HG03354 (cell line): ENCODE measurements at regions not wholly inside any gene's neighbourhood (a gene's known extent, or its start where the extent isn't known, plus 50 kb on each side); places are given as distances from the start of the nearest gene placed in this dataset.
"Not testable (repeated sequence)": the region's sequence is repeated elsewhere in the genome, so short reads cannot be mapped to it uniquely, and the experiment has no call there.

Experiments
- ATAC-seq: cut with Tn5 transposase; IDR thresholded peaks from one replicate; pipeline ENCODE4 v1.9.1; 2021; ENCODE audit warnings: mild to moderate bottlenecking; ENCODE audit not compliant: unreplicated experiment, poor library complexity, severe bottlenecking

- no peak for ATAC-seq
Observed at GRCh38 chr1:218494449-218494852, 149.3 kb downstream of the TGFB2 start.

DNA sequence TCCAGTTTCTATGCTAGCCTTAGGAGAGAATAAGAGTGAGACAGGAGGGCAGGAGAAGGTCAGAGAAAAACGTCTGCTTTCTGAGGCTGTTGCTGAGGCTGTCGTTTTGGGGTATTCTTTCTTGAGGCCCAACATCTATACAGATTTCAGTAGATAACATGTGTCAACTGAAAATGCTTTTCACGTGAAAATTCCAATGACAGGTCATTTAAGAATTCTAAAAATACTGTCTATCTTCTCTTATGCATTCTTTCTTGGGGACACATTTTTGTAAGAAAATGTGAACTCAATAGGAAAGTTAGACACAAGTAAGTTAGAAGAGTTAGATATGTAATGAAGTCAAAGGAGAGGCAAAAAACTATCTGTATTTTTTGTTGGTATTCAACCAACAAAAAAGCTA, 150.8 kb downstream of the TGFB2 start:
- ATAC-seq: no peak

DNA sequence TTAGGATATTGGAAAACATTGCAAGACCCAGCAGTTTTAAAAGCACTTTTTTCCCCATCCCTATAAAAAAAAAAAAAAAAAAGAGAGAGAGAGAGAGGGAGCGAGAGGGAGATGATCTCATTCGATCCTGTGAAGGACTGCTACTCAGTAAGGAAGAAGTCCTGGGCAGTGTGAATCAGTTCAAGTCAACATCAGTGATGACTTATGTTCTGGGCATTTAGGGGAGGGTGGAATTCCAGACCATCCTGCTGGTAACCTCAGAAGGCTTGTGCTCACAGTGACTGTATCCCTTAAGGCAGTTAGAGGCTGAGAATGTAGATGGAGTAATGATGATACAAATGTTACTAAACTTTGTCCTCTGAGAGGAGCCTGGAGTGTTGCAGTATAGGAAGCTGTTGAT, 151.4 kb downstream of the TGFB2 start:
- ATAC-seq: no peak

DNA sequence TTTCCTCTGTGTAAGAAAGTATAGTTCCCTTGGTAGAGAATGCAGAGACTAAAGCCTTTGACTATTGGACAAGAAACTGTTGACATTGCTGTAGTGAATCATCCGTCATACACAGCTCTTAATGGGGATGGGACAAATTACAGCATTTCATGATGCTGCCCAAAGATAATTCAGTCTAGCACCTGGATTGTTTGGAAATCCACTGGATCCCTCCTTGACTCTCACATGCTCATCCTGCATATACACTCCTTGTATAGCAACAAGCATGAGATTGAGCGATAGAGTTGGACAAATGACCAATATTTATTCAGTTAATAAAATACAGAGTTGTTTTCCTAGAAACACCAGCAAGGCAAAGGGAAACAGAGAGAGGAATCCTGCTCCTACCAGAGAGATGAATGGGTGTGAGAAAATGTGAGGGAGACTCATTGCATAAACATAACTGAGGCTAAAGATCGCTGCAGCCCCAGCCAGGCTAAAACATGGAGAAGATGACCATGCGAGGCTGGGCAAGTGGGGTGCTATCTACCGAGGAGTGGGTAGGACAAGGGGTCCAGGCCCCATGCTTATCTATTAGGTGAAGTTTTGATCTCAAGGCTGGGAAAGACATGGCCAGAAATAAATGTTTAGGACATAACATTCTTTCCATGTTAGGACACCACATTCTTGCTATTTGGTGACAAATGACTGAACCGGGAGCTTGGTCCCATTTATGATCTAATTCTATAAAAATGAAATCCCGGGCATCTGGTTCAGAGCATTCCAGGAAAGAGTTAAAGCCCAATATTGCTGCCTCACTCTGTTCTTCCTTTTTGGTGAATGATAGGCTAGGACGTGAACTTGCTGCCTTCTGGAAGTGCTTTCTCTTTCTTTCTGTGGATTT, 153.2 kb downstream of the TGFB2 start:
- ATAC-seq: no peak

DNA sequence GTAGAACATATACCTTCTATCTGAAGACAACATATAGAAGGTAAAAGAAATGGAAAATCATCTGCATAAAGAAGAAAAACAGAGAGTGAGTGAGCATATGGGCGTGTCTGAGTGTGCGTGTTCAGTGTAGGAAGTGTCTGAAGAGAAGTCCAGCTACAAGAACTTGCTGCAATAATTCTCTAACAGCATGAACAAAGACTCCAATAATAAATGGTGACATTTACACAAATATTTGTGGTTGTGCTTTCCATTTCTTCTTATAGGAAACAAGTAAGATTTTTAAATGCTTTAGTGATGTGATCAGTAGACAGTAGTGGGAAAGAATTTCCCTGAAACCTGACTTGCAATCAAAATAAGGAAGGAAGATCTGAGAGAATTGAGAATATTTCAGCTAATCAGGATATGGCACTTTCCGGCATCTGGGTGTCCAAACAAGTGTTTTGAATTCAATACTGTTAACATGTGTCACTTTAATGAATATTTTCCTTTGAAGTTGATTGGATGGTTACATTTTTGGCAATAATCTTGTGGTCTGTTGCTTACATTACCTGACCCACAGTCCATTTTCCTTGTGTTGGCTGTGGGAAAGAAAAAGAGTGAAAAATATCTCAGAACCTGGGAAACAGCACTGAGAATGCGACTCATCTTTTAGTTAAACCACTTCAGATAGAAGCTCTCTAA, 154.0 kb downstream of the TGFB2 start:
- no peak for ATAC-seq

DNA sequence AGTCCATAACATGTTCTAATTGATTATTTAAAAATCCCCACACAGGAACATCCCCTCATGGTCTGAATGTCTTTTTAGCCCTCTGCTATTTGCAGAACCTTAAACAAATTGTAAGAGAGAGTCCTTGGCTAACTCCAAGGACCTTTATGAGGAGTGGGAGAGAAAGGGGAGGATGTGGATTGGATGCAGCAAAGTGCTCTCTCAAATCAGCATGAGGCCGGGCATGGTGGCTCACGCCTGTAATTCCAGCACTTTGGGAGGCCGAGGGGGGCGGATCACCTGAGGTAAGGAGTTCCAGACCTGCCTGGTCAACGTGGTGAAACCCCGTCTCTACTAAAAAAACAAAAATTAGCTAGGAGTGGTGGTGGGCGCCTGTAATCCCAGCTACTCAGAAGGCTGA, 154.8 kb downstream of the TGFB2 start:
- no peak for ATAC-seq

- ATAC-seq: no peak
Observed at GRCh38 chr1:218501161-218501560, 156.0 kb downstream of the TGFB2 start.

GRCh38 chr1:218502383-218502782, 157.2 kb downstream of the TGFB2 start:
- no peak for ATAC-seq

- no peak for ATAC-seq
Observed at GRCh38 chr1:218503102-218503501, 158.0 kb downstream of the TGFB2 start.

GRCh38 chr1:218507355-218508002, 162.3 kb downstream of the TGFB2 start:
- no peak for ATAC-seq

DNA sequence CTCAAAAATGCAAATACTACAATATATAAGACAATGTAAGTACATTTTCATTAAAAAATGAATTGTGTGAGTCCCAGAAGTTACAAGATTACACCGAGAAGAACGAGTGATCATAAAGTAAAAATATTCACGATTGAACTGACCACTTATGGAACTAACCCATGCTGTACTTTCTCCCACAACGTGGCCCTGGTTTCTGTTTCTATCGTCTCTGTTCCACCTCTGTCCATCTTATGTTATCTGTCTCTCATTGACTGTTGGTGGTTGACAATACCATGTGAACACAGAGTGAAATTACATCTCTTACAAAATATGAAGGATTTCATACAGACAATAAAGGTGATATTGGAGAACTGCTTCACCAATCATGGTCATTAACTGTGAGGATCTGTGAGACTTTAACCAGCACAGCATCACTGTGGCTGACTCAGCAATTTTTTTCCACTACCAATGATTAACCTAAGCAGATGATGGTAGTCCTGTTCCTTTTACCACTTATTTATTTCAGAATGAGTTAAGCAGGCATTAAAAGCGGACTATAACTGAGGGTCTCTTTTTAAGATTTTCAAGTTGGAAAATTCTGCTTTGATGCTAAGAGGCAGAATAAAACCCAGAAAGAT, 165.1 kb downstream of the TGFB2 start:
- peak; percentile 64 for ATAC-seq

DNA sequence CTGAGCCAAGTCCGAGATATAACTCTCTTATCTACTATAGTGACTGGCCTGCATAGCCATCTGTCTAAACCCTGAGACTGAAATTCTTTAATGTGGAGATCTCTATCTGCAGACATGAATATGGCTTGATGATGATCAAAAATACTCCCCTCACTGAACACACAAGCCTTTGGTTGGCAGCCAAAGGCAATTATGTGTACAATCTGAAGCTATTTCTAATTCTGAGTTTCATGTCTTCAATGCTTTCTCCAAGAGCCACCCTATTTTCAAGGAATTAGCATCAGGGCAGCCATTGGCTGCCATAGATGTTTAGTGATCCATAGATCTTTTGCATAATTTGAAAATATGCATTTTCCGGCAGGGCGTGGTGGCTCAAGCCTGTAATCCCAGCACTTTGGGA, 168.2 kb downstream of the TGFB2 start:
- ATAC-seq: no peak

DNA sequence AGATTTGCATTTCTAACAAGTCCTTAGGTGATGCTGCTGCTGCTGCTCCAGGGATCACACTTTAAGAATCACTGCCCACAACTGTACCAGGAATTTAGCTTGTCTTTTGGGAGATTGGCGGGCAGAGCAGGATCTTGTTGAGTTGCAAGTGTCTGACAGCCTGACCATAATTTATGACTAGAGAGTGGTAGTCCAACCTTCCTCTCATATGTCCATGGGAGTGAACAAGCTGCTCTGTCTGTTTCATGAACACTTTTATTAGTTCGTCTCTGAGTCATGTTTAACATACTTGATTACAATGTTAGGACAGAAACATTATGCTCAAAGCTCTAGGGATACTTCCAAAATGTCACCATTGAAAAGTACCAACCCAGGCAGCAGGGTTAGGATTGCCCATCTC, 169.6 kb downstream of the TGFB2 start:
- no peak for ATAC-seq

DNA sequence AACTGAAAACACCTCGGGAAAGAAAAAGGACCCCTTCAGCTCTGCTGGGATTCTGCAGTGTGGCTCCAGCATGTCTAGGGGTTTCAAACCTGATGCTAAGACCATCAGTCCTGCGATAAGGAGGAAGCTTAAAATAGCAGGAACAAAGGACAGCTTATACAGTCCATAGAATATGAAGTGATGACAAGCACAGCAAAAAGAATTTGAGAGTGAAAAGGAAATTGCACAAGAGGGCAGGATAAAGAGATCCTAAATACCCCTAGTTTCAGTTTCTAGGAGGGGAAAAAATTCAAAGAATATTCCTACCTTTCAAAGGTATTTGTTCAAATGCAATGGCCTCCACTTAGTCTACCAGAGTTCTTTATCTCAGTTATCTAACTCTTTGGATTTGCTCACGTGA, 171.4 kb downstream of the TGFB2 start:
- ATAC-seq: no peak

- no peak for ATAC-seq
Observed at GRCh38 chr1:218517459-218517858, 172.3 kb downstream of the TGFB2 start.

- ATAC-seq: no peak
Observed at GRCh38 chr1:218518216-218518740, 173.1 kb downstream of the TGFB2 start.

GRCh38 chr1:218520646-218521045, 175.5 kb downstream of the TGFB2 start:
- not testable (repeated sequence) for ATAC-seq

DNA sequence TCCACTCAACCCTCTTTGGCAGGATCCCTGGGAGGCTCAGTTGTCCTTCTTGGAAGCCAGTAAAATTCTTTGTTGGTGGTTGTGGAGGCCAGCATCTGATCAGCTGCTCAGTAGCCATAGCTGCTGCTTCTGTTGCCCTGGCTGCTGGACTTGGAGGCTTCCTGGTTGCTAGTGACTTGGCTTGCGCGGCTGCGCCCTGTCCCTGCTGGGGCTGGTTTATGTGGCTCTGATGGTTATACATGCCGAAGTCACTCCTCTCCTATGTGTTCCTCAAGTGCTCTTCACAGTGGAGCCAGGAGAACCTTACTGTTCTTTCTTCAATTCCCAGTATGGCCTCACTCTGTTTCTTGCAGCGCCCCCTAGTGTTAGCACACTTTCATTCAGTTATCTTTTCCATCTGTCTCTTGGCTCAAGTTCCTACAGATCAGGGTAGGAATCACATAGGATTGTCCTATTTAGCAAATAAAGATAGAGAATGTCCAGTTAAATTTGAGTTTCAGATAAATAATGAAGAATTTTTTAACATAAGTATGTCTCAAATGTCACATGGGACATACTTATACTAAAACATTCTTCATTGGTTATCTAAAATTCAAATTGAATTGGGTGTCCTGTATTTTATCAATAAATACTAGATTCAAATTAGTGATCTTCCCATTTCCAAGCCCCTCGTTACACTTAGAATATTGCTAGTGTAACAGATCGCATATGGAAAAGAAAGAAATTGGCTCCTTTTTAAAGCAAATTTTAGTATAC, 176.5 kb downstream of the TGFB2 start:
- peak; percentile 72 for ATAC-seq

DNA sequence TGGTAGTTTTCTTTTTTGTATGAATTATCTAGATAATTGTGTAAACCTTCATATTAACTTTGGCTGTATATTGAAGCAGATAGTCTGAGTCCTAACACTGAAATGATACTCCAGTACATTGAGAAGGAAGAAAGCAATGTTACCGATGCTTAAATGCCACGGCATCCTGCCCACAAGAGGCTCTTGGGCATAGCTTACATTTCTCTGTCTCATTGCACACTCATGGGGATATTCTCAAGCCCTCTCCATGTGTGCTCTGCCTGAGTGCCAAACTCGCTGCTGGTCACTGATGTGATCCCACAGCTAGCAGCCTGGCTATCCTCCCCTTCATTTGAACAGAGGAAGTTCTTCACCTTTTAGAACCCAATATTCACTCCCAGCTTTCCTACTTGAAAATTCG, 179.4 kb downstream of the TGFB2 start:
- no peak for ATAC-seq
